ENCODE measurements at regions not wholly inside any gene's neighbourhood (a gene's known extent, or its start where the extent isn't known, plus 50 kb on each side); places are given as distances from the start of the nearest gene placed in this dataset.

GRCh38 chr3:69568458-69568857 is 170.8 kb upstream of the MITF start:
- DNase-seq, result no peak

- DNase-seq, result no peak
These were observed 171.6 kb upstream of the MITF start for GRCh38 chr3:69567710-69568052.

GRCh38 chr3:69567023-69567709 is 172.1 kb upstream of the MITF start:
- no peak for DNase-seq

- no peak for DNase-seq
These were observed 173.0 kb upstream of the MITF start for GRCh38 chr3:69566275-69566674.

GRCh38 chr3:69565316-69565715 is 173.9 kb upstream of the MITF start:
- DNase-seq, result no peak

GRCh38 chr3:69563981-69564380 is 175.3 kb upstream of the MITF start:
- no peak for DNase-seq

- DNase-seq, result no peak
These were observed 176.1 kb upstream of the MITF start for GRCh38 chr3:69563151-69563550.

- DNase-seq, result no peak
These were observed 176.1 kb upstream of the FRMD4B start for GRCh38 chr3:69562020-69562419.

GRCh38 chr3:69560818-69561217 is 174.9 kb upstream of the FRMD4B start:
- peak; percentile 6 for DNase-seq

- DNase-seq, result peak; percentile 52
These were observed 174.2 kb upstream of the FRMD4B start for GRCh38 chr3:69560116-69560515.

- peak; percentile 42 for DNase-seq
These were observed 173.0 kb upstream of the FRMD4B start for GRCh38 chr3:69558912-69559311.

GRCh38 chr3:69554576-69554975 is 168.7 kb upstream of the FRMD4B start:
- DNase-seq, result no peak

- no peak for DNase-seq
These were observed 168.0 kb upstream of the FRMD4B start for GRCh38 chr3:69553888-69554287.

- DNase-seq, result no peak
These were observed 161.6 kb upstream of the FRMD4B start for GRCh38 chr3:69547461-69547880.

- DNase-seq, result no peak
These were observed 157.0 kb upstream of the FRMD4B start for GRCh38 chr3:69542805-69543429.

- DNase-seq, result peak; percentile 13
These were observed 156.4 kb upstream of the FRMD4B start for GRCh38 chr3:69542089-69542804.

- peak; percentile 27 for DNase-seq
These were observed 155.8 kb upstream of the FRMD4B start for GRCh38 chr3:69541711-69542088.

GRCh38 chr3:69540706-69541581 is 155.1 kb upstream of the FRMD4B start:
- peak; percentile 31 for DNase-seq

- DNase-seq, result no peak
These were observed 153.2 kb upstream of the FRMD4B start for GRCh38 chr3:69539134-69539533.

- no peak for DNase-seq
These were observed 152.4 kb upstream of the FRMD4B start for GRCh38 chr3:69538281-69538680.

GRCh38 chr3:69536306-69537020 is 150.6 kb upstream of the FRMD4B start:
- no peak for DNase-seq

- DNase-seq, result no peak
These were observed 149.7 kb upstream of the FRMD4B start for GRCh38 chr3:69535613-69536012.
